SU-DHL-6 (cell line): ENCODE measurements at regions not wholly inside any gene's neighbourhood (a gene's known extent, or its start where the extent isn't known, plus 50 kb on each side); places are given as distances from the start of the nearest gene placed in this dataset.
"Not testable (repeated sequence)": the region's sequence is repeated elsewhere in the genome, so short reads cannot be mapped to it uniquely, and the experiment has no call there.

Experiments used
- CTCF ChIP-seq: fragments of 200-600 bp; sonication (generic); IDR thresholded peaks from one replicate; pipeline ENCODE4 v1.5.1; 2017; ENCODE audit warnings: antibody characterized with exemption, mild to moderate bottlenecking, low read length, moderate library complexity; ENCODE audit not compliant: insufficient read depth, poor library complexity, severe bottlenecking
- EZH2phosphoT487 ChIP-seq: fragments of 200-600 bp; sonication (generic), shearing (Covaris generic); conservative IDR thresholded peaks from 2 replicates; pipeline ENCODE4 v1.6.1; 2018; ENCODE audit warnings: mild to moderate bottlenecking, antibody characterized with exemption, low read length, moderate library complexity, mixed read lengths

- not testable (repeated sequence) for TF ChIP-seq CTCF, EZH2phosphoT487
Measured at GRCh38 chr2:89863209-89863608, 1171.7 kb downstream of the RPIA start.
